Stimulated activated naive CD8-positive, alpha-beta T cell treated with anti-CD3 and anti-CD28 coated beads, Interleukin-15, Interleukin-2, amounts not matched to agents 100 U/mL and 50 U/mL, for 24 hours (primary cell): ENCODE measurements at regions not wholly inside any gene's neighbourhood (a gene's known extent, or its start where the extent isn't known, plus 50 kb on each side); places are given as distances from the start of the nearest gene placed in this dataset.
"Not testable (repeated sequence)": the region's sequence is repeated elsewhere in the genome, so short reads cannot be mapped to it uniquely, and the experiment has no call there.

ENCODE experiments used
- ATAC-seq: fragments of 150-1000 bp; cut with Tn5 transposase; one replicate; pipeline ENCODE4 v1.10.0; 2021
- DNase-seq: peaks from one replicate; pipeline ENCODE4 v3.0.0; 2021

GRCh38 chr9:102174202-102174601, 435.8 kb upstream of the GRIN3A start:
- ATAC-seq, DNase-seq: not testable (repeated sequence)

GRCh38 chr9:102164247-102164646, 425.8 kb upstream of the GRIN3A start:
- no peak for ATAC-seq

GRCh38 chr9:102153081-102153480, 414.6 kb upstream of the GRIN3A start:
- ATAC-seq, DNase-seq: not testable (repeated sequence)

More at GRCh38 chr9:102164247-102164646, 425.8 kb upstream of the GRIN3A start:
- DNase-seq, result no peak

- no peak for ATAC-seq
These were observed 397.3 kb upstream of the GRIN3A start for GRCh38 chr9:102135768-102136167.

GRCh38 chr9:102124465-102124864, 386.0 kb upstream of the GRIN3A start:
- DNase-seq (no peak), ATAC-seq (no peak)

More at GRCh38 chr9:102135768-102136167, 397.3 kb upstream of the GRIN3A start:
- no peak for DNase-seq

- DNase-seq (no peak), ATAC-seq (no peak)
These were observed 376.1 kb upstream of the GRIN3A start for GRCh38 chr9:102114557-102114956.

GRCh38 chr9:102113191-102113590, 374.7 kb upstream of the GRIN3A start:
- ATAC-seq (no peak), DNase-seq (no peak)

GRCh38 chr9:102106439-102106838, 368.0 kb upstream of the GRIN3A start:
- DNase-seq (no peak), ATAC-seq (no peak)

GRCh38 chr9:102101723-102102122, 363.3 kb upstream of the GRIN3A start:
- ATAC-seq (no peak), DNase-seq (no peak)

- DNase-seq, result no peak
- ATAC-seq, result no peak
These were observed 348.7 kb upstream of the GRIN3A start for GRCh38 chr9:102087141-102087540.

- DNase-seq (no peak), ATAC-seq (no peak)
These were observed 347.1 kb upstream of the GRIN3A start for GRCh38 chr9:102085548-102085947.

- no peak for DNase-seq
- ATAC-seq, result no peak
These were observed 333.8 kb upstream of the GRIN3A start for GRCh38 chr9:102072059-102072764.

GRCh38 chr9:102069969-102070368, 331.5 kb upstream of the GRIN3A start:
- DNase-seq, result no peak
- no peak for ATAC-seq

GRCh38 chr9:102054811-102055210, 316.4 kb upstream of the GRIN3A start:
- DNase-seq, result no peak
- ATAC-seq, result no peak

- ATAC-seq (peak; percentile 65), DNase-seq (no peak)
These were observed 311.3 kb upstream of the GRIN3A start for GRCh38 chr9:102049586-102050246.

GRCh38 chr9:102047549-102047948, 309.1 kb upstream of the GRIN3A start:
- DNase-seq, result no peak

GRCh38 chr9:102044133-102044532, 305.7 kb upstream of the GRIN3A start:
- DNase-seq (no peak), ATAC-seq (no peak)

More at GRCh38 chr9:102047549-102047948, 309.1 kb upstream of the GRIN3A start:
- no peak for ATAC-seq

- DNase-seq (no peak), ATAC-seq (no peak)
These were observed 299.6 kb upstream of the GRIN3A start for GRCh38 chr9:102038006-102038405.

- ATAC-seq (no peak), DNase-seq (no peak)
These were observed 297.5 kb upstream of the GRIN3A start for GRCh38 chr9:102035929-102036328.

- DNase-seq (no peak), ATAC-seq (no peak)
These were observed 294.2 kb upstream of the GRIN3A start for GRCh38 chr9:102032614-102033013.

- no peak for DNase-seq
- no peak for ATAC-seq
These were observed 262.5 kb upstream of the GRIN3A start for GRCh38 chr9:102000956-102001355.

GRCh38 chr9:101999441-101999840, 261.0 kb upstream of the GRIN3A start:
- DNase-seq (no peak), ATAC-seq (no peak)

GRCh38 chr9:101995231-101995630, 256.8 kb upstream of the GRIN3A start:
- no peak for ATAC-seq
- DNase-seq, result no peak

- no peak for DNase-seq
- no peak for ATAC-seq
These were observed 255.3 kb upstream of the GRIN3A start for GRCh38 chr9:101993771-101994170.
